Upper lobe of right lung (tissue), 1 donor: ENCODE measurements at regions not wholly inside any gene's neighbourhood (a gene's known extent, or its start where the extent isn't known, plus 50 kb on each side); places are given as distances from the start of the nearest gene placed in this dataset.
A peak's percentile ranks its signal among the peaks of the same experiment; 100 is the strongest.

Experiments
- ATAC-seq: fragments of 200-7000 bp; cut with Tn5 transposase; one replicate; pipeline ENCODE4 v1.9.1; 2020; ENCODE audit warnings: mild to moderate bottlenecking, moderate library complexity
- DNase-seq: peaks from one replicate; pipeline ENCODE4 v3.0.0-alpha.2; 2020
- H3K27ac ChIP-seq: fragments of 200-600 bp; one replicate; pipeline ENCODE4 v1.8.0; 2022
- H3K27me3 ChIP-seq: fragments of 200-600 bp; one replicate; pipeline ENCODE4 v1.8.0; 2022; ENCODE audit warnings: mild to moderate bottlenecking
- H3K36me3 ChIP-seq: fragments of 200-600 bp; one replicate; pipeline ENCODE4 v1.8.0; 2022
- H3K4me1 ChIP-seq: fragments of 200-600 bp; one replicate; pipeline ENCODE4 v1.8.0; 2022
- H3K4me3 ChIP-seq: fragments of 200-600 bp; one replicate; pipeline ENCODE4 v1.8.0; 2022; ENCODE audit warnings: mild to moderate bottlenecking
- H3K9me3 ChIP-seq: fragments of 200-600 bp; one replicate; pipeline ENCODE4 v1.8.0; 2022
- intact Hi-C: fragments of 100-400 bp; cut with DNase I; formaldehyde crosslinking; loops from one replicate; pipeline ENCODE4 v1.11.0; 2022
- TF ChIP-seq, protein P1 (sequence below): fragments of 200-600 bp; IDR thresholded peaks from one replicate; pipeline ENCODE4 v1.8.0; 2022; ENCODE audit warnings: antibody characterized with exemption
- donor health status: DM: no; HTN: yes; CAD: no; lungs with severe emphysema.

DNA sequence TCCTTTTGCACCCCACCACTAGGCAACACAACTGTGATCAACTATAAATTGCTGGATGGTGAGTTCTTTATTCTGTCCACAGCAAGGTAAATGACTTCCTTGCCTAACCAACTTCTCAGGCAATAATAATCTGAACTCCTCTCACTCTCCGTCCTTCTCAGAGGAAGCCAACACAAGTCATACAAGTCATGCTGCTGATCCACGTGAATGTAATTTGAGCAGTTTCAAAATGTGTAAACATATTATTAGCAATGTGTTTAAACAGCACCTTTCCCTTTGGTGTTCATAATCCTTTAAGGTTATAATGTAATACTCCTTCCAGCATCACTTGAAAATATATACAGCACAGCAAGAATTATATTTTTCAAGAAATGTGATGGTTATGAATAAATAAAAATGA is 127.9 kb downstream of the QRSL1 start:
- Histone ChIP-seq H3K4me1 (no peaks in the 10 kb centered on the region), H3K27ac (no peak overlapping the region), H3K9me3 (no peaks in the 10 kb centered on the region), H3K4me3 (no peak overlapping the region), H3K36me3 (no peaks in the 10 kb centered on the region), H3K27me3 (no peaks in the 10 kb centered on the region)
- no peak for DNase-seq
- intact Hi-C loops, result no loop called here
- ATAC-seq, result peak; percentile 57
- TF ChIP-seq, protein P1, sequence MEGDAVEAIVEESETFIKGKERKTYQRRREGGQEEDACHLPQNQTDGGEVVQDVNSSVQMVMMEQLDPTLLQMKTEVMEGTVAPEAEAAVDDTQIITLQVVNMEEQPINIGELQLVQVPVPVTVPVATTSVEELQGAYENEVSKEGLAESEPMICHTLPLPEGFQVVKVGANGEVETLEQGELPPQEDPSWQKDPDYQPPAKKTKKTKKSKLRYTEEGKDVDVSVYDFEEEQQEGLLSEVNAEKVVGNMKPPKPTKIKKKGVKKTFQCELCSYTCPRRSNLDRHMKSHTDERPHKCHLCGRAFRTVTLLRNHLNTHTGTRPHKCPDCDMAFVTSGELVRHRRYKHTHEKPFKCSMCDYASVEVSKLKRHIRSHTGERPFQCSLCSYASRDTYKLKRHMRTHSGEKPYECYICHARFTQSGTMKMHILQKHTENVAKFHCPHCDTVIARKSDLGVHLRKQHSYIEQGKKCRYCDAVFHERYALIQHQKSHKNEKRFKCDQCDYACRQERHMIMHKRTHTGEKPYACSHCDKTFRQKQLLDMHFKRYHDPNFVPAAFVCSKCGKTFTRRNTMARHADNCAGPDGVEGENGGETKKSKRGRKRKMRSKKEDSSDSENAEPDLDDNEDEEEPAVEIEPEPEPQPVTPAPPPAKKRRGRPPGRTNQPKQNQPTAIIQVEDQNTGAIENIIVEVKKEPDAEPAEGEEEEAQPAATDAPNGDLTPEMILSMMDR, result no peak

DNA sequence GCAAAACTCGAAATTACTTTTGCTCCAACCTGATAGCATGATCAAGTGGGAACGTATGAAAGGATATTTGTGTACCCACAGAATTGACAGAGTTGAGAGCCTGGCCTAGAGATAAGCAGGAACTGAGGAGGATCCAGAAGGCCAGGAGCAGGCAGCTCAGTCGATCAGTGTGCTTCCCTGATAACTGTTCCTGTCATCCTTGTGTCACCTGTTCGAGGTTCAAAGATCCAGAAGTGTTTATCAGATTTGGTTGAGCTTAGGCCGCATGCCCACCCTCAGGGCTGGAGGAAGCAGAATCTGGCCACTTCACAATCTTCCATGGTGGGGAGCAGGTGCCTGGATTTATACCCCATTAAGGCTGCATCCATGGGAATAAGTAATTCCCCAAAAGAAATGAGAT is 124.8 kb downstream of the QRSL1 start:
- intact Hi-C loops, result no loop called here
- no peaks in the 10 kb centered on the region for H3K27me3 ChIP-seq
- ATAC-seq (no peak), DNase-seq (no peak)
- no peak overlapping the region for H3K27ac ChIP-seq
- TF ChIP-seq, protein P1, result no peak
- no peaks in the 10 kb centered on the region for H3K9me3 ChIP-seq
- no peaks in the 10 kb centered on the region for H3K4me1 ChIP-seq
- H3K36me3 ChIP-seq, result no peaks in the 10 kb centered on the region
- no peak overlapping the region for H3K4me3 ChIP-seq

DNA sequence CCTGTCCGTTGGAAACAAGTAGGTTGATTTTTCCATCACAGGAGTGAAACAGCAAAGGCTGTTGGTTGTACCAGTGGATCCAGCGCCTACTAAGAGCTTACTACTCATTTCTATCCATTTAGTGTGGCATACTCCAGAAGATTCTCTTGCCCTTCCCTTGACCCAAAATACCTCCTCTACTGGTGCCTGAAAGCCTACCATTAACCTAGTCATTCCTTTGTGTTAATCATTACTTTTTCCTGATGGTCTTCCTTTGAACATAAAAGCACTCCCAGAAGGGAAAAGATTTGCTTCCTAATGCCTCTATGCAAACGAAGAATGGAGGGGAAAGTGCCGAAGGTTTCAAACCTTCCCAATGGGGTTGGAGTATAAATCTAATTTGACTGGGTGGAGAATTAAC is 123.3 kb downstream of the QRSL1 start:
- H3K36me3 ChIP-seq, result no peaks in the 10 kb centered on the region
- H3K9me3 ChIP-seq, result no peaks in the 10 kb centered on the region
- no peak for ATAC-seq
- TF ChIP-seq, protein P1, result no peak
- no peak overlapping the region for H3K27ac ChIP-seq
- H3K4me3 ChIP-seq, result no peak overlapping the region
- intact Hi-C loops, result no loop called here
- H3K4me1 ChIP-seq, result no peaks in the 10 kb centered on the region
- no peak for DNase-seq
- H3K27me3 ChIP-seq, result no peaks in the 10 kb centered on the region

DNA sequence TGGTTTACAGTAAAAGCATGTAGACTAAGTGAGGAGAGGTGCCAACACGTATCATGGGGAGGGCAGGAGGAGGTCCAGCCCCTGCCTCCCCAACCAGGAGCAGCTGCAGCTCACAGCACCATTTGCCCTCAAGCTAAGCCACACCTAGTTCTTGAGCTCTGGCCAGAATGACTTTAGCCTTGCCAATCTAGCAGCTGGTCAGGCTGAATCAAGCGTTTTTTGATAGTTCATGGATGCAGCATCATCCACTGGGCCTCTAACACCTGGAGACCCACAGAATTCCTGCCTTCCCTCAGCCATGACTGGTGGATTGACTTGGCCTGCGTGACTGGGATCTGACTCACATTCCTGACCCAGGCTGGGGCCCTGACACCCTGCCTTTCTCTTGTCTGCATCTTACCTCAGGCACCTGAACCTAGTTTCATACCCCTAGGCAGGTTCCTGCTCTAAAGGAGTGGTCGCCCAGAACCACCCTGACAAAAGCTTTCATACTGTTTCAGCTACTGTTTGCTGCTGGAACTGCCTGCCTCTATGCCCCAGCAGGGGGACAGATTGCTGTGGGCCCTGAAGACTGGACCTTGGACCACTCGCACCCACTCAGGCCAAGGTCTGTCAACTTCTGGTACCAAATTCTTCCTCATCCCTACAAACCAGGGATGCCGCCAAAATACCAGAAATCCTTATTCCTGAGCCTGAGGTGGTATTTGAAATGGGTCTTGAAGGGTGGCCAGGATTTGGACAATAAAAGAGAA is 122.3 kb downstream of the QRSL1 start:
- intact Hi-C loops, result no loop called here
- Histone ChIP-seq H3K4me1 (no peaks in the 10 kb centered on the region), H3K9me3 (no peaks in the 10 kb centered on the region), H3K4me3 (no peak overlapping the region), H3K27ac (no peak overlapping the region), H3K27me3 (no peaks in the 10 kb centered on the region), H3K36me3 (no peaks in the 10 kb centered on the region)
- TF ChIP-seq, protein P1, result no peak
- DNase-seq, result no peak
- no peak for ATAC-seq

DNA sequence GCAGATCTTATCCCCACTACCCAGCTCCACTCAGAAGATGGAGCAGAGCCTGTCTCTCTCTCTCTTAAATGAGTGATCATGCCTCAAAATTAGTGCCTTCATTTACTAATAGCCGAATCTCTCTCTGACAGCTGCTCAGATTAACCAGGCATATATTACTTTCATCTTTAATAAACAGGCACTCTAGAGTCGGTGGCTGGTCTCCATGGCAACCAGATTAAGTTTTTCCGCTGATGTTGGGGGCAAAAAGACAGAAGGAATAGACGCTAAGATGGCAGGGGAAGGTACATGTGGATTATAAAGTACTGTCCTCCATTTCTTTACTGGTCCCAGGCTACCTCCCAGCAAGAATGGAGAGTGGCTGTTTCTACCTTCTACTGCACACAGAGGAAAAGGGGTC is 121.6 kb downstream of the QRSL1 start:
- Histone ChIP-seq H3K27ac (no peak overlapping the region), H3K36me3 (no peaks in the 10 kb centered on the region), H3K4me1 (no peaks in the 10 kb centered on the region), H3K4me3 (no peak overlapping the region), H3K9me3 (no peaks in the 10 kb centered on the region), H3K27me3 (no peaks in the 10 kb centered on the region)
- no peak for DNase-seq
- intact Hi-C loops, result no loop called here
- TF ChIP-seq, protein P1, result no peak
- no peak for ATAC-seq
